ENCODE measurements at regions not wholly inside any gene's neighbourhood (a gene's known extent, or its start where the extent isn't known, plus 50 kb on each side); places are given as distances from the start of the nearest gene placed in this dataset.

- DNase-seq (ENCODE audit: low read depth): no peak
- H3K4me3 ChIP-seq (ENCODE audit: low read depth, low read length): no peak overlapping the region
- TF ChIP-seq, protein P1, sequence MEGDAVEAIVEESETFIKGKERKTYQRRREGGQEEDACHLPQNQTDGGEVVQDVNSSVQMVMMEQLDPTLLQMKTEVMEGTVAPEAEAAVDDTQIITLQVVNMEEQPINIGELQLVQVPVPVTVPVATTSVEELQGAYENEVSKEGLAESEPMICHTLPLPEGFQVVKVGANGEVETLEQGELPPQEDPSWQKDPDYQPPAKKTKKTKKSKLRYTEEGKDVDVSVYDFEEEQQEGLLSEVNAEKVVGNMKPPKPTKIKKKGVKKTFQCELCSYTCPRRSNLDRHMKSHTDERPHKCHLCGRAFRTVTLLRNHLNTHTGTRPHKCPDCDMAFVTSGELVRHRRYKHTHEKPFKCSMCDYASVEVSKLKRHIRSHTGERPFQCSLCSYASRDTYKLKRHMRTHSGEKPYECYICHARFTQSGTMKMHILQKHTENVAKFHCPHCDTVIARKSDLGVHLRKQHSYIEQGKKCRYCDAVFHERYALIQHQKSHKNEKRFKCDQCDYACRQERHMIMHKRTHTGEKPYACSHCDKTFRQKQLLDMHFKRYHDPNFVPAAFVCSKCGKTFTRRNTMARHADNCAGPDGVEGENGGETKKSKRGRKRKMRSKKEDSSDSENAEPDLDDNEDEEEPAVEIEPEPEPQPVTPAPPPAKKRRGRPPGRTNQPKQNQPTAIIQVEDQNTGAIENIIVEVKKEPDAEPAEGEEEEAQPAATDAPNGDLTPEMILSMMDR (IDR thresholded peaks at IDR 0.05; ENCODE audit: control insufficient read depth, extremely low read depth, insufficient read depth): peak; percentile 75
Measured at GRCh38 chr4:110970642-110971041, 347.8 kb upstream of the PITX2 start.

GRCh38 chr4:110975338-110975737, 352.5 kb upstream of the PITX2 start:
- DNase-seq (ENCODE audit: low read depth): no peak
- no peak overlapping the region for H3K4me3 ChIP-seq (ENCODE audit: low read depth, low read length)
- TF ChIP-seq, protein P1 (IDR thresholded peaks at IDR 0.05; ENCODE audit: control insufficient read depth, extremely low read depth, insufficient read depth): no peak

- no peak for DNase-seq (ENCODE audit: low read depth)
- TF ChIP-seq, protein P1 (IDR thresholded peaks at IDR 0.05; ENCODE audit: control insufficient read depth, extremely low read depth, insufficient read depth): no peak
- H3K4me3 ChIP-seq (ENCODE audit: low read depth, low read length): no peak overlapping the region
Measured at GRCh38 chr4:110977554-110977953, 354.7 kb upstream of the PITX2 start.

GRCh38 chr4:110978761-110979160, 355.9 kb upstream of the PITX2 start:
- no peak for DNase-seq (ENCODE audit: low read depth)
- TF ChIP-seq, protein P1 (IDR thresholded peaks at IDR 0.05; ENCODE audit: control insufficient read depth, extremely low read depth, insufficient read depth): no peak

DNA sequence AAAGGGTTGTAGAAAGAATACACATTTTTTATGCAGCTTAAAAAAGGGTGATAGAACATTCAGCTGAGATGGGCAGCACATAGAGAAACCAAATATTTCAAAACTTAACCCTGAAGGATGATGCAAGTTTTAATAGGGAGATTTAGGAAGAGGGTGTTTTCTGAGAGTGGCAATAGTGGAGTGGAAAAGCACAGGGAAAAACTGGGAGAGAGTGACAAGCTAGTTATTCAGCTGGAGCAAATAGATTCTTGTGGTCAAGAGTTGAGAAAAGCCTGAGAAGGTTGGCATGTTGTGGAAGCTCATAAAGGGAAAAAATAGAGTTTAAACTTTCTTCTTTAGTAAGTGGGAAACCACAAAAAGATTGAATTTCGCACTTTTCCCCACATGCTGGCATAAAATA, 359.6 kb upstream of the PITX2 start:
- no peak overlapping the region for H3K4me3 ChIP-seq (ENCODE audit: low read depth, low read length)
- DNase-seq (ENCODE audit: low read depth): no peak
- TF ChIP-seq, protein P1 (IDR thresholded peaks at IDR 0.05; ENCODE audit: control insufficient read depth, extremely low read depth, insufficient read depth): no peak

More at GRCh38 chr4:110978761-110979160, 355.9 kb upstream of the PITX2 start:
- H3K4me3 ChIP-seq (ENCODE audit: low read depth, low read length): no peak overlapping the region

DNA sequence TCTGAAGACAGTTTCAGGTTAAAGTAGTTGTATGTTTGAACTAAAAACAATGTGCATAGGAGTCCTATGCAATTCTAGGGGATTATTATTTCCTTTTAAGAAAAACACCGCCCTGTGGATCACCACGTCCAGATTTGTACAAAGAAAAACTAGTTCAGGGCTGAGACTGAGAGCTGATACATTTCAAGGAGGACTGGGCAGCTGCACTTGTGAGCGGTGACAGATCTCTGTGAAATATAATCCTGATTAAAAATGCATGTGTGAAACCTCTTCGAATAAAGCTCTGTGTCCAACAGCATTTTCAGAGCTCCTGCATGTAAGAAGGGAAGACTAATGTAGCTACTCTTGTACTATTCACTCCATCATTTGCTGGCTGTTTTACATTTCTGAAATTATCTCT, 365.8 kb upstream of the PITX2 start:
- TF ChIP-seq, protein P1 (IDR thresholded peaks at IDR 0.05; ENCODE audit: control insufficient read depth, extremely low read depth, insufficient read depth): no peak
- no peak for DNase-seq (ENCODE audit: low read depth)
- H3K4me3 ChIP-seq (ENCODE audit: low read depth, low read length): no peak overlapping the region

DNA sequence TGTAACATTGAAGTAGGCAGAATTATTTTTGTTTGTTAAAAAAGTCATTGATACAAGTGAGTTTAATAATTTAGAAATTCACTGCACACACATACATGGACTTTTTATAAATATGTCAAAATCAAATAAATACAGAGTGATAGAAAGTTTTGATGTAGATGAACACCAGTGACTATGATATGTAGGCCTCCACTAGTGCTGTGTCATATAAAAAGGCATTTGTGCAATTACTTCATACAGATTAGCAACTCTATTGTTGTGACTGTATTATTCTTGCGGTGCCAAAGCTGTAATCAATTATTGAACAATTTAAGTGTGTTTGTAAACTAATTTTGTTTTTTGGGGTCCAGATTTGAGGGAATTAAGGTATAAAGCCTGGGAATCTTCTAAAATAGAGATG, 366.2 kb upstream of the PITX2 start:
- TF ChIP-seq, protein P1 (IDR thresholded peaks at IDR 0.05; ENCODE audit: control insufficient read depth, extremely low read depth, insufficient read depth): no peak
- no peak overlapping the region for H3K4me3 ChIP-seq (ENCODE audit: low read depth, low read length)
- no peak for DNase-seq (ENCODE audit: low read depth)
